ENCODE measurements at regions not wholly inside any gene's neighbourhood (a gene's known extent, or its start where the extent isn't known, plus 50 kb on each side); places are given as distances from the start of the nearest gene placed in this dataset.
"Not testable (repeated sequence)": the region's sequence is repeated elsewhere in the genome, so short reads cannot be mapped to it uniquely, and the experiment has no call there.

GRCh38 chr11:100525635-100526034 lies 161.5 kb upstream of the ARHGAP42 start:
- FAIRE-seq: no peak
- DNase-seq (ENCODE audit: extremely low spot score, insufficient read length, low read depth): no peak

- FAIRE-seq: no peak
Observed at GRCh38 chr11:100528872-100529416, 158.1 kb upstream of the ARHGAP42 start.

GRCh38 chr11:100531290-100531689 lies 155.8 kb upstream of the ARHGAP42 start:
- not testable (repeated sequence) for DNase-seq (ENCODE audit: extremely low spot score, insufficient read length, low read depth); FAIRE-seq

More at GRCh38 chr11:100528872-100529416, 158.1 kb upstream of the ARHGAP42 start:
- DNase-seq (ENCODE audit: extremely low spot score, insufficient read length, low read depth): no peak

- no peak for DNase-seq (ENCODE audit: extremely low spot score, insufficient read length, low read depth)
- no peak for FAIRE-seq
Observed at GRCh38 chr11:100536979-100537378, 150.1 kb upstream of the ARHGAP42 start.

- FAIRE-seq (no peak), DNase-seq (ENCODE audit: extremely low spot score, insufficient read length, low read depth) (no peak)
Observed at GRCh38 chr11:100543386-100543785, 143.7 kb upstream of the ARHGAP42 start.

- no peak for DNase-seq (ENCODE audit: extremely low spot score, insufficient read length, low read depth)
- FAIRE-seq: no peak
Observed at GRCh38 chr11:100545556-100545955, 141.5 kb upstream of the ARHGAP42 start.

- no peak for DNase-seq (ENCODE audit: extremely low spot score, insufficient read length, low read depth)
- no peak for FAIRE-seq
Observed at GRCh38 chr11:100545970-100546369, 141.1 kb upstream of the ARHGAP42 start.

- FAIRE-seq (no peak), DNase-seq (ENCODE audit: extremely low spot score, insufficient read length, low read depth) (no peak)
Observed at GRCh38 chr11:100546714-100547113, 140.4 kb upstream of the ARHGAP42 start.

- DNase-seq (ENCODE audit: extremely low spot score, insufficient read length, low read depth) (no peak), FAIRE-seq (no peak)
Observed at GRCh38 chr11:100550298-100550697, 136.8 kb upstream of the ARHGAP42 start.

GRCh38 chr11:100550912-100551632 lies 136.0 kb upstream of the ARHGAP42 start:
- DNase-seq (ENCODE audit: extremely low spot score, insufficient read length, low read depth) (no peak), FAIRE-seq (no peak)

- DNase-seq (ENCODE audit: extremely low spot score, insufficient read length, low read depth): no peak
- FAIRE-seq: no peak
Observed at GRCh38 chr11:100555931-100556330, 131.2 kb upstream of the ARHGAP42 start.

- DNase-seq (ENCODE audit: extremely low spot score, insufficient read length, low read depth) (no peak), FAIRE-seq (no peak)
Observed at GRCh38 chr11:100556781-100557180, 130.3 kb upstream of the ARHGAP42 start.

- no peak for DNase-seq (ENCODE audit: extremely low spot score, insufficient read length, low read depth)
- FAIRE-seq: no peak
Observed at GRCh38 chr11:100557830-100558611, 129.1 kb upstream of the ARHGAP42 start.

- no peak for FAIRE-seq
- no peak for DNase-seq (ENCODE audit: extremely low spot score, insufficient read length, low read depth)
Observed at GRCh38 chr11:100560606-100561005, 126.5 kb upstream of the ARHGAP42 start.

- FAIRE-seq: no peak
- no peak for DNase-seq (ENCODE audit: extremely low spot score, insufficient read length, low read depth)
Observed at GRCh38 chr11:100561323-100561722, 125.8 kb upstream of the ARHGAP42 start.

- FAIRE-seq (no peak), DNase-seq (ENCODE audit: extremely low spot score, insufficient read length, low read depth) (no peak)
Observed at GRCh38 chr11:100562128-100562527, 125.0 kb upstream of the ARHGAP42 start.

GRCh38 chr11:100563541-100564280 lies 123.4 kb upstream of the ARHGAP42 start:
- FAIRE-seq (no peak), DNase-seq (ENCODE audit: extremely low spot score, insufficient read length, low read depth) (no peak)

GRCh38 chr11:100573911-100574513 lies 113.1 kb upstream of the ARHGAP42 start:
- DNase-seq (ENCODE audit: extremely low spot score, insufficient read length, low read depth): no peak
- no peak for FAIRE-seq

GRCh38 chr11:100574894-100575769 lies 112.0 kb upstream of the ARHGAP42 start:
- no peak for DNase-seq (ENCODE audit: extremely low spot score, insufficient read length, low read depth)
- FAIRE-seq: no peak
